GM12878 (cell line): ENCODE measurements at regions not wholly inside any gene's neighbourhood (a gene's known extent, or its start where the extent isn't known, plus 50 kb on each side); places are given as distances from the start of the nearest gene placed in this dataset.

ENCODE experiments used
- ATAC-seq: fragments of 200-7000 bp; cut with Tn5 transposase; 3 replicates; pipeline ENCODE4 v1.9.1; 2020; ENCODE audit warnings: mild to moderate bottlenecking, moderate library complexity
- BruUV-seq: library from RNA; stranded (reverse); fragments of 400-500 nt; replicated peaks from 2 replicates; lab custom pipeline; 2021; lab: Mats Ljungman, UMichigan
- CTCF ChIA-PET: fragments of 300-600 bp; sonication (Branson Sonifier 250); formaldehyde crosslinking; extraction: SDS; loops from one replicate; lab custom pipeline; 2021; ENCODE audit warnings: inconsistent platforms; lab: Yijun Ruan, JAX
- POLR2A ChIA-PET: fragments of 350-600 bp; formaldehyde crosslinking; extraction: SDS; loops from one replicate; lab custom pipeline; 2021; ENCODE audit warnings: inconsistent platforms; lab: Charles Lee
- RAD21 ChIA-PET: fragments of 300-600 bp; sonication (Branson Sonifier 250); formaldehyde crosslinking; loops from one replicate; lab custom pipeline; 2023; ENCODE audit warnings: antibody characterized with exemption; ENCODE audit not compliant: unreplicated experiment; lab: Charles Lee
- SMC1A ChIA-PET: fragments of 300-600 bp; sonication (Branson Sonifier 250); formaldehyde crosslinking; loops from one replicate; lab custom pipeline; 2023; ENCODE audit not compliant: unreplicated experiment, uncharacterized antibody; lab: Charles Lee
- DNase-seq: peaks from one replicate; pipeline ENCODE4 v3.0.0-alpha.2; 2011; ENCODE audit warnings: low read depth, low spot score
- FAIRE-seq: peaks from 3 replicates; lab custom pipeline; 2011; peaks lifted over from hg19 to GRCh38; lab: Jason Lieb, UNC
- H2AFZ ChIP-seq: 2 replicates; pipeline ENCODE4 v1.6.0; 2011; ENCODE audit warnings: low read depth, low read length, control low read depth; ENCODE audit not compliant: control insufficient read depth
- H3K27ac ChIP-seq: 2 replicates; pipeline ENCODE4 v1.5.1; 2011; ENCODE audit warnings: control low read depth; ENCODE audit not compliant: control insufficient read depth, insufficient read depth
- H3K27me3 ChIP-seq, 2 experiments: replicated peaks in 1 of 2; 2 replicates each; pipeline versions ENCODE4 v1.6.0 to v1.6.1; 2011; ENCODE audit warnings: low read length in 1 of 2; ENCODE audit not compliant: control insufficient read depth in 2 of 2, insufficient read depth in 2 of 2
- H3K36me3 ChIP-seq, 2 experiments: 2 replicates each; pipeline ENCODE4 v1.5.1; 2011; ENCODE audit warnings: low read length in 1 of 2; ENCODE audit not compliant: control insufficient read depth in 2 of 2, insufficient read depth in 2 of 2
- H3K4me1 ChIP-seq: 2 replicates; pipeline ENCODE4 v1.6.1; 2011; ENCODE audit warnings: mild to moderate bottlenecking, low read length, moderate library complexity, mixed read lengths; ENCODE audit not compliant: control insufficient read depth, insufficient read depth
- H3K4me2 ChIP-seq: 2 replicates; pipeline ENCODE4 v1.6.0; 2011; ENCODE audit warnings: control low read depth; ENCODE audit not compliant: control insufficient read depth, insufficient read depth
- H3K4me3 ChIP-seq: fragments of 200-600 bp; sonication (generic); 2 replicates; pipeline ENCODE4 v1.5.1; 2016
- H3K79me2 ChIP-seq: 2 replicates; pipeline ENCODE4 v1.6.0; 2011; ENCODE audit warnings: low read length; ENCODE audit not compliant: control insufficient read depth, insufficient read depth
- H3K9ac ChIP-seq: 2 replicates; pipeline ENCODE4 v1.8.0; 2011; ENCODE audit warnings: low read length, control low read depth, mixed read lengths; ENCODE audit not compliant: control insufficient read depth, insufficient read depth
- H3K9me3 ChIP-seq: replicated peaks from 3 replicates; pipeline ENCODE4 v1.5.1; 2011; ENCODE audit warnings: mild to moderate bottlenecking, low read length; ENCODE audit not compliant: control insufficient read depth, insufficient read depth
- H4K20me1 ChIP-seq: 2 replicates; pipeline ENCODE4 v1.6.0; 2011; ENCODE audit not compliant: control insufficient read depth, insufficient read depth
- BCL11A ChIP-seq: IDR thresholded peaks from 2 replicates; pipeline ENCODE4 v1.6.1; 2011; ENCODE audit warnings: low read depth, low read length
- BHLHE40 ChIP-seq, 2 experiments: fragments of 450-650 bp in 1 of 2; IDR thresholded peaks; 2 replicates each; pipeline ENCODE4 v1.6.1; 2011 to 2017; ENCODE audit warnings: low read depth in 2 of 2, borderline replicate concordance in 1 of 2, improper control_type of control experiment in 1 of 2, low read length in 1 of 2, mild to moderate bottlenecking in 1 of 2
- HDAC6 ChIP-seq: fragments of 200-600 bp; sonication (generic); IDR thresholded peaks from one replicate; pipeline ENCODE4 v1.8.0; 2017; ENCODE audit warnings: antibody characterized with exemption; ENCODE audit not compliant: unreplicated experiment
- JUND ChIP-seq: IDR thresholded peaks from 2 replicates; pipeline ENCODE4 v1.6.1; 2012; ENCODE audit warnings: low read depth, mild to moderate bottlenecking, low read length, improper control_type of control experiment, moderate library complexity
- MTA2 ChIP-seq: fragments of 450-650 bp; IDR thresholded peaks from 2 replicates; pipeline ENCODE4 v1.6.1; 2016; ENCODE audit warnings: low read depth, mild to moderate bottlenecking, moderate library complexity
- NR2C1 ChIP-seq: fragments of 450-650 bp; IDR thresholded peaks from 2 replicates; pipeline ENCODE4 v1.6.1; 2017; ENCODE audit warnings: antibody characterized with exemption, mild to moderate bottlenecking, moderate library complexity
- POLR2AphosphoS2 ChIP-seq: IDR thresholded peaks from 2 replicates; pipeline ENCODE4 v1.6.1; 2011; ENCODE audit warnings: low read depth, mild to moderate bottlenecking, low read length, improper control_type of control experiment, moderate library complexity
- SREBF1 ChIP-seq: IDR thresholded peaks from 2 replicates; pipeline ENCODE4 v1.6.1; 2012; ENCODE audit warnings: mild to moderate bottlenecking, low read length
- ZBTB11 ChIP-seq: fragments of 450-650 bp; formaldehyde crosslinking; IDR thresholded peaks from 2 replicates; pipeline ENCODE4 v1.5.0; 2022; ENCODE audit warnings: mild to moderate bottlenecking, missing genetic modification characterization
- ZNF24 ChIP-seq: fragments of 450-650 bp; IDR thresholded peaks from 2 replicates; pipeline ENCODE4 v1.6.1; 2017; ENCODE audit warnings: antibody characterized with exemption, mild to moderate bottlenecking
- ZNF384 ChIP-seq: IDR thresholded peaks from 2 replicates; pipeline ENCODE4 v1.6.1; 2012; ENCODE audit warnings: low read depth, mild to moderate bottlenecking, low read length, improper control_type of control experiment, borderline replicate concordance
- WGBS: methylation state at CpG from one replicate; pipeline ENCODE4 v1.1.6; 2016; ENCODE audit warnings: low lambda C conversion rate; ENCODE audit not compliant: insufficient replicate concordance, insufficient coverage; ENCODE audit errors: missing lambda C conversion rate; 5-methylcytosine and 5-hydroxymethylcytosine counted together
- in situ Hi-C: fragments of 300-500 bp; cut with MboI; formaldehyde crosslinking; loops from 9 replicates; pipeline ENCODE4 v1.14.3; 2018; ENCODE audit warnings: mixed read lengths
- intact Hi-C: fragments of 100-400 bp; cut with micrococcal nuclease; formaldehyde crosslinking; loops from one replicate; pipeline ENCODE4 v1.14.2; 2022; ENCODE audit not compliant: unreplicated experiment
- TF ChIP-seq, protein P1 (sequence below): IDR thresholded peaks from 2 replicates; pipeline ENCODE4 v1.6.1; 2011; ENCODE audit warnings: low read depth, mild to moderate bottlenecking, low read length, moderate library complexity, borderline replicate concordance; ENCODE audit errors: extremely low read depth
- TF ChIP-seq, protein P2 (sequence below): IDR thresholded peaks from 2 replicates; pipeline ENCODE4 v1.6.1; 2012; ENCODE audit warnings: low read depth, low read length, improper control_type of control experiment

GRCh38 chr18:8504424-8504823, 104.8 kb upstream of the RAB12 start (continued):
- TF ChIP-seq NR2C1, result no peak
- no peak for TF ChIP-seq MTA2
- TF ChIP-seq SREBF1, result no peak
- no peak for TF ChIP-seq BHLHE40 (IDR thresholded peaks at IDR 0.05; ENCODE audit: borderline replicate concordance in 1 of 2, low read depth in 2 of 2, low read length in 1 of 2)
- TF ChIP-seq, protein P1, sequence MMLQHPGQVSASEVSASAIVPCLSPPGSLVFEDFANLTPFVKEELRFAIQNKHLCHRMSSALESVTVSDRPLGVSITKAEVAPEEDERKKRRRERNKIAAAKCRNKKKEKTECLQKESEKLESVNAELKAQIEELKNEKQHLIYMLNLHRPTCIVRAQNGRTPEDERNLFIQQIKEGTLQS, result no peak
- no peak for TF ChIP-seq POLR2AphosphoS2
- TF ChIP-seq ZNF384, result no peak
- TF ChIP-seq ZNF24, result no peak
- TF ChIP-seq JUND, result no peak
- TF ChIP-seq HDAC6, result no peak

DNA sequence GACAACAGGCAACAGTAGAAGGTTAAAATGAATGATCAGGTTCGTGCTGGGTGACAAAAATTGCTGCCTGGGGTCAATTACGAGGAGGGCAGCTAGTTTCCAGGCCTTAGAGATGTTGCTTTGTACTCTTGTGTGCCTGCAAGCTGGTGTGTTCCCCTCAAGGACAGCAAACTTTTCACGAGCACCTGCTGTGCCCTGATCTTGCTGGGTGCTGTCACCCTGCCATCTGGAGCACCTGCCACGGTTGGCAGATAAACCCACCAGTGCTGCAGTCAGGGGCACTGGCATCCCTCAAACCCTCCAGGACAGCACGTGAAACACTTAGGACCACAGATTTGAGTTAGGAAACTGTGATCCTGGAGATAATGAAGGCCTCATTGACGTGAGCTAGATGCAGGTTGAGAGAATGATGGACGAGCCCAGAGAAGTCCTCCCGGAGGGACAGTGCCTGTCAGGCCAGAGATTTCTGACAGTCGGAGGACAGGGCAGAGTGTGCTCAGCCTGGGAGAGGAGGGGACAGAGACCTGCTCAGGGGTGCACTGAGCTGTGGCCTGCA, 104.3 kb upstream of the RAB12 start:
- no peaks in the 10 kb centered on the region for H3K36me3 ChIP-seq
- no peak overlapping the region for H3K27ac ChIP-seq
- no peak overlapping the region for H2AFZ ChIP-seq
- H3K4me2 ChIP-seq, result no peak overlapping the region
- H4K20me1 ChIP-seq, result no peaks in the 10 kb centered on the region
- no peaks in the 10 kb centered on the region for H3K79me2 ChIP-seq
- TF ChIP-seq, protein P2, sequence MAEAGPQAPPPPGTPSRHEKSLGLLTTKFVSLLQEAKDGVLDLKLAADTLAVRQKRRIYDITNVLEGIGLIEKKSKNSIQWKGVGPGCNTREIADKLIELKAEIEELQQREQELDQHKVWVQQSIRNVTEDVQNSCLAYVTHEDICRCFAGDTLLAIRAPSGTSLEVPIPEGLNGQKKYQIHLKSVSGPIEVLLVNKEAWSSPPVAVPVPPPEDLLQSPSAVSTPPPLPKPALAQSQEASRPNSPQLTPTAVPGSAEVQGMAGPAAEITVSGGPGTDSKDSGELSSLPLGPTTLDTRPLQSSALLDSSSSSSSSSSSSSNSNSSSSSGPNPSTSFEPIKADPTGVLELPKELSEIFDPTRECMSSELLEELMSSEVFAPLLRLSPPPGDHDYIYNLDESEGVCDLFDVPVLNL, result no peak
- TF ChIP-seq BCL11A, result no peak
- no peak for TF ChIP-seq ZBTB11 (CRISPR knock-in tag)
- intact Hi-C loops, result no loop called here
- in situ Hi-C loops, result no loop called here
- ChIA-PET SMC1A (no interaction called here), CTCF (no interaction called here), RAD21 (no interaction called here), POLR2A (no interaction called here)
- H3K27me3 ChIP-seq, result peaks cover 0 to under 1% of the 10 kb centered on the region in 2 experiments; a peak in 1 of 4 replicates
- no peaks in the 10 kb centered on the region for H3K9me3 ChIP-seq
- BruUV-seq, result no TSS peak
- 12% methylated on average over 9 of the region's 9 CpGs for WGBS
- H3K4me3 ChIP-seq, result no peak overlapping the region
- FAIRE-seq, result no peak
- no peaks in the 10 kb centered on the region for H3K4me1 ChIP-seq
- ATAC-seq, result no peak
- DNase-seq, result no peak
- no peak overlapping the region for H3K9ac ChIP-seq
